GM19043 (cell line): ENCODE measurements at regions not wholly inside any gene's neighbourhood (a gene's known extent, or its start where the extent isn't known, plus 50 kb on each side); places are given as distances from the start of the nearest gene placed in this dataset.

Experiments
- ATAC-seq: cut with Tn5 transposase; IDR thresholded peaks from one replicate; pipeline ENCODE4 v1.9.1; 2021; ENCODE audit warnings: low read depth; ENCODE audit not compliant: unreplicated experiment

DNA sequence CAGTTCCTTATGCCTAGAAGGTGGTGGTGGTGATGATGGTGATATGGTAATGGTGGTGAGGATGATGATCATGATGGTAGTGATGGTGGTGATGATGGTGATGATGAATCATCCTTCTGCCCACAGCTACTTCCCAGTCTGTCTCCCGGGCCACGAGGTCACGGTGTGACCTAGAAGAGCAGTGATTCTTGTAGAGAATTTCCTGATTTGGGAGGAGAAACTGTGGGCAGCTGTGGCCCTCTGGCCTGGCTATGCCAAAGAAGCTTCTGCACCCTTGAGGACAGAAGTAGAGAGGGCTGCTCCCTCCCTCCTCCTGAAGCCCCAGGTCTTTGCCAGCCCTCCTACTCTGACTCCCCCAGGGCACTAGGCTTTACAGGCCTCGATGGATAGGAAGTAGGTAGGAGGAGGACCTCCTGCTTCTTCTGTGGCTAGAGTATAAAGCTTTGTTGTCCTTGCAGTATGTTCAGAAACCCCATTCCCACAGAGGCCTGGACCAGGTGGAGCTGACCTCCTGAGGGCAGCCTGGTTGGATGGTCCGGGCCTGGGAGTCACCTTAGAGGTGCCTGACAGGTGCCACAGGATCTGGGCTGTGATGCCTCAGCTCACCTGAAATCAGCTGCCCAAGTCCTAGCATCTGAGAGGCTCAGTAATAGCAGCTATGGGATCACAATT, 57.9 kb upstream of the EPAS1 start:
- no peak for ATAC-seq

- ATAC-seq, result no peak
Observed at GRCh38 chr2:46239847-46240181, 57.4 kb upstream of the EPAS1 start.

GRCh38 chr2:46241344-46241743, 55.9 kb upstream of the EPAS1 start:
- no peak for ATAC-seq

DNA sequence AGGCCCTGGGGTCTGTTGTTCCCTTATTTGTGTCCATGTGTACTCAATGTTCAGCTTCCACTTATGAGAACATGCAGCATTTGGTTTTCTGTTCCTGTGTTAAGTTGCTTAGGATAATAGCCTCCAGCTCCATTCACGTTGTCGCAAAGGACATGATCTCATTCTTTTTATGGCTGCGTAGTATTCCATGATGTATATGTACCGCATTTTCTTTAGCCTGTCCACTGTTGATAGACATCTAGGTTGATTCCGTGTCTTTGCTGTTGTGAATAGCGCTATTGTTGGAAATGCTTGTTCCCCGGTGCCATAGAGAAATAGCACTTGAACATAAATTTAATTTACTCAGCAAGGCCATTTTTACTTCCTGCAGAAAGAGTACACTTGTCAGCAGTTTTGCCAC, 51.3 kb upstream of the EPAS1 start:
- ATAC-seq, result no peak

DNA sequence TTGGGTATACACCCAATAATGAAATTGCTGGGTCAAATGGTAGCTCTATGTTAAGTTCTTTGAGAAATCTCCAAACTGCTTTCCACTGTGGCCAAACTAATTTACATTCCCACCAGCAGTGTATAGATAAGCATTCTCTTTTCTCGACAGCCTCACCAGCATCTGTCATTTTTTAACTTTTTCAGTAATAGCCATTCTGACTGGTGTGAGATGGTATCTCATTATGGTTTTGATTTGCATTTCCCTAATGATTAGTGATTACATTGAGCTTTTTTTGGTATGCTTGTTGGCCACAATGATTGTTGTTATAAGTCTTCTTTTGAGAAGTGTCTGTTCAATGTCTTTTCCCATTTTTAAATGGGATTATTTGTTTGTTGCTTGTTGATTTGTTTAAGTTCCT, 50.4 kb upstream of the EPAS1 start:
- peak; percentile 89 for ATAC-seq
